GM06990 (cell line): ENCODE measurements at regions not wholly inside any gene's neighbourhood (a gene's known extent, or its start where the extent isn't known, plus 50 kb on each side); places are given as distances from the start of the nearest gene placed in this dataset.

Source experiments
- DNase-seq: peaks from one replicate; pipeline ENCODE4 v3.0.0-alpha.2; 2011; ENCODE audit not compliant: insufficient read length; ENCODE audit errors: extremely low read depth
- H3K27me3 ChIP-seq: replicated peaks from 2 replicates; pipeline ENCODE4 v1.6.0; 2011; ENCODE audit warnings: low read length; ENCODE audit not compliant: control insufficient read depth, insufficient read depth
- H3K36me3 ChIP-seq: 2 replicates; pipeline ENCODE4 v1.5.1; 2011; ENCODE audit warnings: low read length; ENCODE audit not compliant: control insufficient read depth, insufficient read depth
- H3K4me3 ChIP-seq: replicated peaks from 2 replicates; pipeline ENCODE4 v1.5.1; 2011; ENCODE audit warnings: low read depth, mild to moderate bottlenecking, control low read depth, low read length
- TF ChIP-seq, protein P1 (sequence below): IDR thresholded peaks from 2 replicates; pipeline ENCODE4 v1.5.1; 2011; ENCODE audit warnings: low read length, control low read depth, mild to moderate bottlenecking, inconsistent platforms; ENCODE audit not compliant: insufficient read depth, poor library complexity, severe bottlenecking

DNA sequence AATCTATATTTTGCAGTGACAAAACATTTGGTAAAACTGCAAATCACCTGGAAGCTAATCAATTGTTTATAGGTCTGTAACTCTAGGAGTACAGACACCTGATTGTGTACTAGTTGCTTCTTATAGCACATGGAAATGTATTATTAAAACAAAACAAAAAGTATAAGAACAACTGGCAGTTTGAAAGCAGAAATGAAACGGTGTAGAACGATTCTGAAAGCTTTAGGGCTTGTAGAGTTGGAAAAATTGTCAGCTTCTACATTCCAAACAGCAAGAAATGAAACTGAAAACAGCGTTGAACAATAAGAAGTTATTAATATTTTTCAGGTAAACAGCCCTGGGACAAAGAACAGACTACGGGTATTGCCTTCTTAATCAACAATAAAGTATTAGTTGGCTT, 273.3 kb downstream of the OLFM3 start:
- TF ChIP-seq, protein P1, sequence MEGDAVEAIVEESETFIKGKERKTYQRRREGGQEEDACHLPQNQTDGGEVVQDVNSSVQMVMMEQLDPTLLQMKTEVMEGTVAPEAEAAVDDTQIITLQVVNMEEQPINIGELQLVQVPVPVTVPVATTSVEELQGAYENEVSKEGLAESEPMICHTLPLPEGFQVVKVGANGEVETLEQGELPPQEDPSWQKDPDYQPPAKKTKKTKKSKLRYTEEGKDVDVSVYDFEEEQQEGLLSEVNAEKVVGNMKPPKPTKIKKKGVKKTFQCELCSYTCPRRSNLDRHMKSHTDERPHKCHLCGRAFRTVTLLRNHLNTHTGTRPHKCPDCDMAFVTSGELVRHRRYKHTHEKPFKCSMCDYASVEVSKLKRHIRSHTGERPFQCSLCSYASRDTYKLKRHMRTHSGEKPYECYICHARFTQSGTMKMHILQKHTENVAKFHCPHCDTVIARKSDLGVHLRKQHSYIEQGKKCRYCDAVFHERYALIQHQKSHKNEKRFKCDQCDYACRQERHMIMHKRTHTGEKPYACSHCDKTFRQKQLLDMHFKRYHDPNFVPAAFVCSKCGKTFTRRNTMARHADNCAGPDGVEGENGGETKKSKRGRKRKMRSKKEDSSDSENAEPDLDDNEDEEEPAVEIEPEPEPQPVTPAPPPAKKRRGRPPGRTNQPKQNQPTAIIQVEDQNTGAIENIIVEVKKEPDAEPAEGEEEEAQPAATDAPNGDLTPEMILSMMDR, result no peak
- Histone ChIP-seq H3K27me3 (no peaks in the 10 kb centered on the region; the same call in 1 of the 2 replicates), H3K36me3 (no peaks in the 10 kb centered on the region), H3K4me3 (no peak overlapping the region)
- no peak for DNase-seq

DNA sequence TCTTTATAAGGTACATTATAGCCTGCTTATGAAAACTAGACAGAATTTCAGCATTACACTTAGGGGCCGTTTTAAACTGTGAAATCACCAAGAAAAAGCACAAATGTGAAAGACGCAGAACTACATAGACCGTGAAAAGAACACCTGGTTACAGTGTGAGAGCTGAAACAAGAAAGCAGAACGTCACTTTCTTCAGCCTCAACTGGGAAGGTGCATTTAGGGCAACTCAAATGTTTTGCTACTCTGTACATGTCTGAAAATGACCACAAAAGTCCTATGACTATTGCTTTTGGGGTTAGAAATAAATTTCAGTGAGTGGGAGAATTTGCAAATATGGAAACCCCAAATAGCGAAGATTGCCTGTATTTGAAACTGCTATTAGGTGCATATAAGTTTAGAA, 268.7 kb downstream of the OLFM3 start:
- Histone ChIP-seq H3K36me3 (no peaks in the 10 kb centered on the region), H3K4me3 (no peak overlapping the region), H3K27me3 (no peaks in the 10 kb centered on the region; the same call in 1 of the 2 replicates)
- TF ChIP-seq, protein P1, result no peak
- no peak for DNase-seq

DNA sequence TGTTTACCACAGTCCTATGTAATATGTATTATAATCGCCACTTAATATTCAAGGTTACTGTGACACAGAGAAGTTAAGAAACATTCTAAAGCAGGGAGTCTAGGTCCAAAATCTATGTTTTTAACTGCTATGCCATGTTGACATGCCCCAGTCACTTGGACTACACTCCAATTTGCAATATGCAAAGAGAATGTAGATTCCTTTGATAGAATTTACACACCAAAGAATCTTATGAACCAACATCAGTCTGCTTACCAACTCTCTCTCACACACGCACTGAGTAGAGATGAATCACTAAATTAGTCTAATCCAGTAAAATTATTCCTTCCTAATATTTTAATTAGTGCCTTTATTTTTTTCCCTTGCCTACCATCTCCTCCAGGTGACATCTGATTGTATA, 266.2 kb downstream of the OLFM3 start:
- no peak overlapping the region for H3K4me3 ChIP-seq
- no peaks in the 10 kb centered on the region for H3K36me3 ChIP-seq
- H3K27me3 ChIP-seq, result no peaks in the 10 kb centered on the region; the same call in 1 of the 2 replicates
- TF ChIP-seq, protein P1, result no peak
- no peak for DNase-seq

DNA sequence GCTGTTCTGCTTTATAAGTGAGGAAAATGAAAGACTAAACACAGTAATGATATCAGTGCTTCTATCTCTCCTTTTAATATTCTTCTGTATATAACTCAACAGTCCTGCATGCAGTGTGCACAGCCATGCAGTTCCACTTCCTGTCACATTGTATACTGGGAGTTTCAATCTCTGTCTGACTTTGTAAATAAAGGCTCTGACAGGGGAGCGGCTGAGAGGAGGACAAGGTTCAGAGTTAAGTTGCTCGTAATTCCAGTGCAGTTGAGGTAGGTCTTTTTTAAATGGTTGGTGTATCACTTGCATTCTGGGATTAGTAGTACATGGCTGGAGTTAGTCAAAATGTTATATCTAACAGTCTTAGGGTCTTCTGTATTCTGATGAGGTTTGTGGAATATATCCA, 264.5 kb downstream of the OLFM3 start:
- no peaks in the 10 kb centered on the region for H3K36me3 ChIP-seq

DNA sequence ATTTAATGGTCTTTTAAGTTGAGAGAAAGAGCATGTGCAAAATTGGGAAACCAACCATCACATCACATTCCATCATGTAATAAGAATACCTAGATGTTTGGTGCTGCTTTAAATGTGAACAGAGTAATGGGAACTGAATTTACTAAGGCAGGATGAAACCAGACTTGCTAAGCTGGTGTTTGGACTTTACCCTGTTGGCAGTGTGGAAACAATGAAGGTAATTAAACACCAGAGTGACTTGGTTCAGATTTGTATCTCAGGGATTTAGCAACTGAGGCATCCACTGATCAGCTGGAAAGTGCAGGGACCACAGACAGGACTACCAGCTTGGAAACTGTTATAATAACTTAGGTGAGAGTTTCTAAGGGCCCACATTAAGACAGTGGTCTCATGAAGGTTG, 263.4 kb downstream of the OLFM3 start:
- Histone ChIP-seq H3K36me3 (no peaks in the 10 kb centered on the region), H3K27me3 (no peaks in the 10 kb centered on the region), H3K4me3 (no peak overlapping the region)
- DNase-seq, result no peak
- TF ChIP-seq, protein P1, result no peak

More for the DNA sequence above, 264.5 kb downstream of the OLFM3 start:
- Histone ChIP-seq H3K4me3 (no peak overlapping the region), H3K27me3 (no peaks in the 10 kb centered on the region)
- TF ChIP-seq, protein P1, result no peak
- DNase-seq, result no peak

DNA sequence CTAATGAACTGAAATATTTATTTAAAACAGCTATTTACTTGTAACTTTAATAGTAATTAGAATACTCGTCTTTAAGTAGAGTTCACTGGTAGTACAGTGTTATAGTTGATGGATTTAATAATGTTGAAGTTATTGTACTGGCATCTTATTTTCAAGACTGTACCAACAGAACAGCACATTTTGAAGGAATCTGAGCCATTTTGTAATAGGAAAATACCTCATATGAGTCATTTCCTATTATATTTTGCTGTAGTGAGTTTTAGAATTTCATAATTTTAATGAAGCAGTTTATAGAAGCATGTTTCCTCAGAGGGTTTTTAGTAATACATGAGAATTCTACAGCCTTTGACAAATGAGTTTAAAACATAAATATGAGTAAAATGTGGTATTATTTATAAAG, 258.3 kb downstream of the OLFM3 start:
- TF ChIP-seq, protein P1, result no peak
- no peaks in the 10 kb centered on the region for H3K36me3 ChIP-seq
- DNase-seq, result no peak
- no peak overlapping the region for H3K4me3 ChIP-seq
- H3K27me3 ChIP-seq, result no peaks in the 10 kb centered on the region
